ENCODE measurements at regions not wholly inside any gene's neighbourhood (a gene's known extent, or its start where the extent isn't known, plus 50 kb on each side); places are given as distances from the start of the nearest gene placed in this dataset.

GRCh38 chr5:63029891-63030290 is 451.3 kb downstream of the LRRC70 start:
- Histone ChIP-seq H3K27ac (ENCODE audit: low read depth, low read length, poor library complexity, severe bottlenecking) (no peak overlapping the region), H2AFZ (ENCODE audit: low read length) (no peak overlapping the region), H3K27me3 (ENCODE audit: insufficient read depth, low read length) (no peaks in the 10 kb centered on the region), H3K4me2 (ENCODE audit: low read length) (no peak overlapping the region), H3F3A (ENCODE audit: insufficient read depth, low read length) (no peaks in the 10 kb centered on the region), H3K4me1 (ENCODE audit: insufficient read depth, low read length, severe bottlenecking) (no peaks in the 10 kb centered on the region), H3K9me3 (ENCODE audit: low read length) (peaks cover 9% of the 10 kb centered on the region; the same call in 1 of the 2 replicates), H3K9ac (ENCODE audit: low read length) (no peak overlapping the region), H3K36me3 (ENCODE audit: insufficient read depth, low read length) (no peaks in the 10 kb centered on the region), H3K79me2 (ENCODE audit: insufficient read depth, low read length) (no peaks in the 10 kb centered on the region), H4K20me1 (ENCODE audit: insufficient read depth, low read length) (no peaks in the 10 kb centered on the region), H3K4me3 (ENCODE audit: low read depth, low read length, poor library complexity, severe bottlenecking) (no peak overlapping the region), H3K9me2 (ENCODE audit: low read depth, low read length) (no peaks in the 10 kb centered on the region)
- TF ChIP-seq EZH2 (IDR thresholded peaks at IDR 0.05; ENCODE audit: borderline replicate concordance, low read length) (no peak), CTCF (IDR thresholded peaks at IDR 0.05; ENCODE audit: low read length) (no peak)

GRCh38 chr5:63025679-63026078 is 447.1 kb downstream of the LRRC70 start:
- TF ChIP-seq CTCF (IDR thresholded peaks at IDR 0.05; ENCODE audit: low read length): no peak
- TF ChIP-seq EZH2 (IDR thresholded peaks at IDR 0.05; ENCODE audit: borderline replicate concordance, low read length): no peak
- Histone ChIP-seq H3F3A (ENCODE audit: insufficient read depth, low read length) (no peaks in the 10 kb centered on the region), H3K36me3 (ENCODE audit: insufficient read depth, low read length) (no peaks in the 10 kb centered on the region), H2AFZ (ENCODE audit: low read length) (no peak overlapping the region), H3K79me2 (ENCODE audit: insufficient read depth, low read length) (no peaks in the 10 kb centered on the region), H4K20me1 (ENCODE audit: insufficient read depth, low read length) (no peaks in the 10 kb centered on the region), H3K9me2 (ENCODE audit: low read depth, low read length) (no peaks in the 10 kb centered on the region), H3K4me2 (ENCODE audit: low read length) (no peak overlapping the region), H3K27ac (ENCODE audit: low read depth, low read length, poor library complexity, severe bottlenecking) (no peak overlapping the region), H3K9me3 (ENCODE audit: low read length) (no peaks in the 10 kb centered on the region), H3K4me1 (ENCODE audit: insufficient read depth, low read length, severe bottlenecking) (no peaks in the 10 kb centered on the region), H3K27me3 (ENCODE audit: insufficient read depth, low read length) (no peaks in the 10 kb centered on the region), H3K4me3 (ENCODE audit: low read depth, low read length, poor library complexity, severe bottlenecking) (no peak overlapping the region), H3K9ac (ENCODE audit: low read length) (no peak overlapping the region)

- no peaks in the 10 kb centered on the region for H3K27me3 ChIP-seq (ENCODE audit: insufficient read depth, low read length)
- no peak overlapping the region for H2AFZ ChIP-seq (ENCODE audit: low read length)
- no peak for TF ChIP-seq EZH2 (IDR thresholded peaks at IDR 0.05; ENCODE audit: borderline replicate concordance, low read length)
- no peak for TF ChIP-seq CTCF (IDR thresholded peaks at IDR 0.05; ENCODE audit: low read length)
- H3K79me2 ChIP-seq (ENCODE audit: insufficient read depth, low read length): no peaks in the 10 kb centered on the region
- H3K4me2 ChIP-seq (ENCODE audit: low read length): no peak overlapping the region
- H3K4me3 ChIP-seq (ENCODE audit: low read depth, low read length, poor library complexity, severe bottlenecking): no peak overlapping the region
- no peaks in the 10 kb centered on the region for H3K9me2 ChIP-seq (ENCODE audit: low read depth, low read length)
- H3K9me3 ChIP-seq (ENCODE audit: low read length): no peaks in the 10 kb centered on the region
- H3F3A ChIP-seq (ENCODE audit: insufficient read depth, low read length): no peaks in the 10 kb centered on the region
- no peaks in the 10 kb centered on the region for H4K20me1 ChIP-seq (ENCODE audit: insufficient read depth, low read length)
- no peaks in the 10 kb centered on the region for H3K36me3 ChIP-seq (ENCODE audit: insufficient read depth, low read length)
- no peak overlapping the region for H3K9ac ChIP-seq (ENCODE audit: low read length)
- no peak overlapping the region for H3K27ac ChIP-seq (ENCODE audit: low read depth, low read length, poor library complexity, severe bottlenecking)
- no peaks in the 10 kb centered on the region for H3K4me1 ChIP-seq (ENCODE audit: insufficient read depth, low read length, severe bottlenecking)
These were observed 443.8 kb downstream of the LRRC70 start for GRCh38 chr5:63022403-63022802.

All from OCI-LY1 (cell line).